Activated CD4-positive, alpha-beta memory T cell treated with anti-CD3 and anti-CD28 coated beads for 36 hours (primary cell): ENCODE measurements at regions not wholly inside any gene's neighbourhood (a gene's known extent, or its start where the extent isn't known, plus 50 kb on each side); places are given as distances from the start of the nearest gene placed in this dataset.

Source experiments
- CTCF ChIA-PET: fragments of 350-600 bp; sonication (Branson Sonifier 250); formaldehyde crosslinking; loops from one replicate; lab custom pipeline; 2021; ENCODE audit warnings: antibody characterized with exemption, inconsistent platforms; lab: Charles Lee
- POLR2A ChIA-PET: fragments of 350-600 bp; sonication (Branson Sonifier 250); formaldehyde crosslinking; loops from one replicate; lab custom pipeline; 2021; ENCODE audit warnings: antibody characterized with exemption; lab: Charles Lee
- DNase-seq: peaks from one replicate; pipeline ENCODE4 v3.0.0-alpha.2; 2020
- H3K27ac Mint-ChIP-seq: one replicate; pipeline ENCODE4 v1.8.0; 2021; ENCODE audit warnings: mixed read lengths
- H3K27me3 Mint-ChIP-seq: one replicate; pipeline ENCODE4 v1.8.0; 2021; ENCODE audit warnings: mixed read lengths
- H3K36me3 Mint-ChIP-seq: one replicate; pipeline ENCODE4 v1.8.0; 2021; ENCODE audit warnings: mixed read lengths
- H3K4me1 Mint-ChIP-seq: one replicate; pipeline ENCODE4 v1.8.0; 2021; ENCODE audit warnings: low read depth, mixed read lengths
- H3K4me3 Mint-ChIP-seq: one replicate; pipeline ENCODE4 v1.8.0; 2021; ENCODE audit warnings: mild to moderate bottlenecking, mixed read lengths
- H3K9me3 Mint-ChIP-seq: one replicate; pipeline ENCODE4 v1.8.0; 2021; ENCODE audit warnings: mixed read lengths
- intact Hi-C: fragments of 100-400 bp; cut with micrococcal nuclease; formaldehyde crosslinking; loops from one replicate; pipeline ENCODE4 v1.15.1; 2023

DNA sequence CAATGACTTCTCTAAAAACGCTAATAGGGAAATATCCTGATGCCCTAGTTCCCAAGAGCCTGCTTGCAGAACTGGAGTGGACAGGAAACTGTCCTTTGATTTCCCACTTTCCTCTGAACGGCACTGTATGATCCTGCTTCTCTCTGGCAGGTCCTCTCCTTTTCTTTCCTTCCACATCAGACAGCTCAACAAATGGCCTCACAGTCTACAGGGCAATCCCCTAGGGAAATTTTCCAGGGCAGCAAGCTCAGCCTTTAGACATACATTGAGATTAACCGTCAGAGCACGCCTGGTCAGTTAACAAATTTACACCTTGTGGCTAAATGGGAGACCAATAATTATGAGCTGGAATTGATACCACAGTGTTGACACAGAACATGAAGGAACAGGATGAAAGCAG, 164.9 kb downstream of the SLC24A2 start:
- Mint-ChIP-seq H3K4me1 (no peaks in the 10 kb centered on the region), H3K9me3 (no peaks in the 10 kb centered on the region)

DNA sequence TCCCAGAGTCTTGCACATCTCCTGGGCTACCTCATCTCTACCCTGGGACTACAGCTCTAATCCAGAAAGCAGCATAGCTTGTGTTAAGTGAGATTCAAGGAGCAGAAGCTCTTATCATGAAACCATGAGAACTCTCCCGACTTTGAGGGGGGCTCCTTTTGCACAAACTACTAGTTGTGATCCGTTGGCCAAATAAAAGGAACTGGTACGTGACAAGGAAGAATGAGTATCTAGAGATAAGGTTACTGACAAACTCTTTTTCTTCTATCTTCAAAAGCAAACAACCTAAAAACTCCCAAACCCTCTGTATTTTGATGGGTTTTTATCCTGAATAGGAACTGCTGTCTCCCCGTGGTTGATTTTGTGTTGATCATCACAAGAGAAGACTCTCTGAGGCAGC, 168.5 kb downstream of the SLC24A2 start:
- no peak overlapping the region for H3K27ac Mint-ChIP-seq
- no peaks in the 10 kb centered on the region for H3K36me3 Mint-ChIP-seq
- no peak for DNase-seq
- no peaks in the 10 kb centered on the region for H3K9me3 Mint-ChIP-seq
- H3K4me3 Mint-ChIP-seq = no peak overlapping the region
- no peaks in the 10 kb centered on the region for H3K4me1 Mint-ChIP-seq
- ChIA-PET POLR2A (no interaction called here), CTCF (no interaction called here)
- intact Hi-C loops = no loop called here
- peaks cover 13% of the 10 kb centered on the region for H3K27me3 Mint-ChIP-seq

More for the DNA sequence above, 164.9 kb downstream of the SLC24A2 start:
- intact Hi-C loops = no loop called here
- DNase-seq = no peak
- Mint-ChIP-seq H3K36me3 (no peaks in the 10 kb centered on the region), H3K4me3 (no peak overlapping the region), H3K27me3 (peaks cover 5% of the 10 kb centered on the region), H3K27ac (no peak overlapping the region)
- CTCF ChIA-PET = no interaction called here
- POLR2A ChIA-PET = no interaction called here

DNA sequence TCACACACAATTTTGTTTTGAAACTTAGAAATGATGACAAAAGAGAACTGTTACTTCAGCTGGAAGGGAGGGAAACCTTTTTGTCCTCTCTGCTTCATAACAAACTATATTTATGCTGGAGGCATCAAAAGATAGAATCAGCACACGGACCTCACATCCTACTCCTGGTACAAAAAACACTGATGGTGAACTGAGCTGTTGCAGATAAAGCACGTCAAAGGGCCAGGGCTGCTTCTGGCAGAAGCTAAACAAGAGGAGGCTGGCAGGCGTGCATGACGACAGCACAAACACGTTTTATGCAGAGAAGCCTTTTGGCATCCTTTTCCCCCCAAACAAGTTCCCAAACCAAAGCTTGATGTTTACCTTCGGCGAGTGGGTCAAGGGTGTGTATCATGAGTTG, 169.6 kb downstream of the SLC24A2 start:
- no peaks in the 10 kb centered on the region for H3K9me3 Mint-ChIP-seq
- H3K4me3 Mint-ChIP-seq = no peak overlapping the region
- intact Hi-C loops = no loop called here
- H3K4me1 Mint-ChIP-seq = no peaks in the 10 kb centered on the region
- ChIA-PET POLR2A (no interaction called here), CTCF (interaction anchor here (0.8 kb wide), 1 partner anchor 11 kb away, joined by 3 read pairs; no protein-coding TSS in a partner anchor)
- H3K36me3 Mint-ChIP-seq = no peaks in the 10 kb centered on the region
- no peak for DNase-seq
- peaks cover 13% of the 10 kb centered on the region for H3K27me3 Mint-ChIP-seq
- no peak overlapping the region for H3K27ac Mint-ChIP-seq

DNA sequence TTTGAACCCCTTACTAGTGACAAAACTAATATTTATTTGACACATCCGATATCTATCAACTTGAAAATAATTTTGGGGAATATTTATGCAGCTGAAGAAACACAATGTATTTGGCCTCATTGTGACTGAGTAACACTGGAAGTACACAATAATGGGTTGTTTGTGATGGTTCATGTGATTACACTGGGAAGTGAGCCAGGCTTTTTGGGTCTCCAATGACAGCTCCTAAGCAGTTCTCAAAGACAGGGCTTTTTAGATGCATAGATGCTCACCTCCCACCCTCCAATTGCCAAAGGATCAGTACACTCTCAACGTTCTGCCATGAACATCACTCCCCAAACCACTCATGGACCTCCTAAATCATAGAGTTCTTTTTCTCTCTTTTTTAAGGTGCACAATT, 170.0 kb downstream of the SLC24A2 start:
- H3K27me3 Mint-ChIP-seq = peaks cover 13% of the 10 kb centered on the region
- no peaks in the 10 kb centered on the region for H3K4me1 Mint-ChIP-seq
- H3K36me3 Mint-ChIP-seq = no peaks in the 10 kb centered on the region
- intact Hi-C loops = no loop called here
- DNase-seq = no peak
- H3K4me3 Mint-ChIP-seq = no peak overlapping the region
- POLR2A ChIA-PET = no interaction called here
- H3K9me3 Mint-ChIP-seq = no peaks in the 10 kb centered on the region
- CTCF ChIA-PET = interaction anchor here (0.8 kb wide), 1 partner anchor 10 kb away, joined by 3 read pairs; no protein-coding TSS in a partner anchor
- no peak overlapping the region for H3K27ac Mint-ChIP-seq

DNA sequence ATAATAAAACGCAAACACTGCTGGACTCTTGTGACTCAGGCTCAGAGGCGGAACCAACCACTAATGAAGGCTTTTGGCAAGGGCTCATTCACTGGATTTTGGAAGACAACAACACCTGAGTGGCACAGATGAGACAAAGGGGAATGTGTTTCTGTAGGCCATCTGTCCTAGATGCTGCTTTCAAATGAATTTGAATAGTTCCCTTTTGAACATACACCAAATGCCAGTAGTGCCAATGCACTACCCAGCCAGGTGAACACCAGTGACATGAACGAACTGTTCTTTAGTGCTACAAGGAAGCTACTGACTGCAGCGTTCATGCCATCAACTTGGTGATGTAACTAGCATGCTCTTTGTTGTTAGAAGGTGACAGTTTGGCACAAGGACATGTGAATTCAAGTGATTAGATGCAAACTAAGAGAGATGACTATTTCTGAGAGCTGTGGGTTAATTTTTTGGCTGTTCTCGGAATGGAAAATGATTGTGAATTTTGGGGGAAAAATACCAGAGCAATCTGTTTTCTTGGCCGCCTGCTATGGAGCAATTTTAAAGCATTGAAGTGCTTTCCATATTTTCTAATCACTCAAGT, 173.7 kb downstream of the SLC24A2 start:
- POLR2A ChIA-PET = no interaction called here
- no peaks in the 10 kb centered on the region for H3K36me3 Mint-ChIP-seq
- no peak overlapping the region for H3K4me3 Mint-ChIP-seq
- no peaks in the 10 kb centered on the region for H3K9me3 Mint-ChIP-seq
- H3K27ac Mint-ChIP-seq = no peak overlapping the region
- CTCF ChIA-PET = no interaction called here
- H3K27me3 Mint-ChIP-seq = peaks cover 11% of the 10 kb centered on the region
- intact Hi-C loops = no loop called here
- no peak for DNase-seq
- H3K4me1 Mint-ChIP-seq = no peaks in the 10 kb centered on the region

DNA sequence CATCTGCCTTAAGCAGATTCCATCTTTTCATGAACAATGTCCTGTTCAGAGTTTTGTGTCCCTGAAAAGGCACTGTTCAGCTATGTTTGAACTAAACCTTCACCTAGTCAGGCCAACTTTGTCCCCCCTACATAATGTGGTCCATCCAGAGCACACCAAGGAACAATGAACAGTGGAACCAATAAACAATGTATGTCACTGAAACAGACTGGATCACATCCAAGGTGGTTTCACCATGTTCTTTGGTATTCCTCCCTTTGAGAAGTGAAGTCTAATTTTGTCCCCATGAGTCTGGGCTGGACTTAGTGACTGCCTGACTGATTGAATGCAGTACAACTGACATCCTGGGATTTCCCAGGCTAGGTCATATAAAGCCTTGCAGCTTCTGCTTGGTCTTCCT, 174.5 kb downstream of the SLC24A2 start:
- DNase-seq = no peak
- Mint-ChIP-seq H3K9me3 (no peaks in the 10 kb centered on the region), H3K27ac (no peak overlapping the region), H3K4me1 (no peaks in the 10 kb centered on the region), H3K4me3 (no peak overlapping the region), H3K36me3 (no peaks in the 10 kb centered on the region), H3K27me3 (peaks cover 8% of the 10 kb centered on the region)
- ChIA-PET CTCF (no interaction called here), POLR2A (no interaction called here)
- intact Hi-C loops = no loop called here

DNA sequence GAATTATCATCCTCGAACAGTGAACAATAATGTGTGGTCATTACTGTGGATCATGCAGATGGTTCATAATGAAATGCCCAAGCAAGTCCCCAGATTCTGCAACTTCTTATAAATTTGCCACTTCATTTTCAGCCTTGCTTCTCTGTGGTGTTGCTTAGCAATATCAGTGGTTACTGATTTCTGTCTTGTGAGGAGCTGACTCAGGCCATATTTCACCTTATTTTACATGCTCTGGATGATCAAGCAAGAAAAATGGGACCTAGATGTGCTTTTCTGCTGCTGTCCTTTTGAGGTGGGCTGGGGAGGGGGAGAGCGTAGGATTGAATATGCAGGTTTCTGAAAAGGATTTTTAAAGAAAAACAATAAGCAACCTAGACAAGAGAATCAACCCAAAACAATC, 188.3 kb downstream of the SLC24A2 start:
- intact Hi-C loops = no loop called here
- Mint-ChIP-seq H3K27ac (no peak overlapping the region), H3K4me1 (no peaks in the 10 kb centered on the region), H3K27me3 (peaks cover under 1% of the 10 kb centered on the region), H3K9me3 (no peaks in the 10 kb centered on the region), H3K4me3 (no peak overlapping the region), H3K36me3 (no peaks in the 10 kb centered on the region)
- ChIA-PET POLR2A (no interaction called here), CTCF (no interaction called here)
- no peak for DNase-seq

DNA sequence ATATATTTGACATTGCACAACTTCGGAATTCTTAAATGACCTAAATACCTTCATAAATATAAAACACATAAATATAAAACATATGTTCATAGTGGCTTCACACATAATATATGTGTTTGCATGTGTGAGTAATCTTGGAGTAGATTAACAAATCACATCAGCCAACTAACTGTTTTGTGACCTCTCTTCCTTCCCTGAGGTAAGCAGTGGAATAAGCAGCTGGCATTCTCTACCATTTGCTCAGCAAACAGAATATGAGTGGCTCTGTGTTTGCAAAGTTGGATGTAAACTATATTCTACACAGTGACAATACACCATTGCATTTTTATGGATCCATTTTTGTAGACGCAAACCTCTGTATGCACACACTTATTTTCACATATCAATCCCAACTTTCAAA, 189.9 kb downstream of the ACER2 start:
- peaks cover 4% of the 10 kb centered on the region for H3K27me3 Mint-ChIP-seq
- no peaks in the 10 kb centered on the region for H3K4me1 Mint-ChIP-seq
- ChIA-PET CTCF (no interaction called here), POLR2A (no interaction called here)
- H3K36me3 Mint-ChIP-seq = no peaks in the 10 kb centered on the region
- no peak overlapping the region for H3K4me3 Mint-ChIP-seq
- H3K9me3 Mint-ChIP-seq = no peaks in the 10 kb centered on the region
- H3K27ac Mint-ChIP-seq = no peak overlapping the region
- intact Hi-C loops = no loop called here
- no peak for DNase-seq

DNA sequence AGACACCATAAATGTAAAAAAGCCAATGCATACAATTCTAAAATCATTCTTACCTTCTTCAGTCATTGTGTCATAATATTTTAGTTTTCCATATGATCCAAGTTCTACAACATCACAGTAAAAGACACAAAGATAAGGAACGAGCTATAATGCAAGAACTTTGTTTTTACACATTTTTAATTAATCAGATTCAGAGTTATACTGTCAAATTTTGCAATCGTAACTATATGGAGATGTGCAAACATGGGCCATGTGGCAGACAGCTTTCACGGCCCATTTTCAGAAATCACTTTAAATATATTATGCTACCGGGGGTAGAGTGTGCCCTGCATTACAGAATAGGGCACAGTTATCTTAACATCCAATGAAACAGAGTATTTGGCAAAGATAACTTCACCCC, 188.4 kb downstream of the ACER2 start:
- CTCF ChIA-PET = no interaction called here
- no peak for DNase-seq
- intact Hi-C loops = no loop called here
- no peaks in the 10 kb centered on the region for H3K4me1 Mint-ChIP-seq
- no peaks in the 10 kb centered on the region for H3K9me3 Mint-ChIP-seq
- POLR2A ChIA-PET = no interaction called here
- no peak overlapping the region for H3K4me3 Mint-ChIP-seq
- H3K27me3 Mint-ChIP-seq = peaks cover 7% of the 10 kb centered on the region
- H3K36me3 Mint-ChIP-seq = no peaks in the 10 kb centered on the region
- no peak overlapping the region for H3K27ac Mint-ChIP-seq

DNA sequence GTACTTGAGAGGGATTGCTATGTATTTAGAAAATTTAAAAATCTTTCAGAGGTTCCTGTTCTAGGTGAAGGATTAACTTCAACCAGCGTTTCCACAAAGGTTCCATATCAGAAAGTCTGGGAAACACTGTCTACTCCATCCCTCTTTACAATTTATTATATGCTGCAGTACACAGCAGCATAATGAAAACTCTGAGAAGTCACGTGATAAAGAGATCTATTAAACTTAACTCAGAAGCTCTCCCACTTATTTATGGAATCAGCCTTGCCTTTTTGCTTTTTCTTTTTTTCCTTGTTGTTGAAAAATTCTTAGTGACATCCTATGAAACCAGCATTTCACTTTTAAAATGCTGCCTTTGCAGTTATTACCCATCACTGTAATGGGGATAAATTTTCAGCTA, 186.2 kb downstream of the ACER2 start:
- H3K27ac Mint-ChIP-seq = no peak overlapping the region
- no peaks in the 10 kb centered on the region for H3K9me3 Mint-ChIP-seq
- H3K4me1 Mint-ChIP-seq = no peaks in the 10 kb centered on the region
- no peak overlapping the region for H3K4me3 Mint-ChIP-seq
- H3K27me3 Mint-ChIP-seq = peaks cover 7% of the 10 kb centered on the region
- H3K36me3 Mint-ChIP-seq = no peaks in the 10 kb centered on the region
- intact Hi-C loops = no loop called here
- DNase-seq = no peak
- POLR2A ChIA-PET = no interaction called here
- CTCF ChIA-PET = no interaction called here

DNA sequence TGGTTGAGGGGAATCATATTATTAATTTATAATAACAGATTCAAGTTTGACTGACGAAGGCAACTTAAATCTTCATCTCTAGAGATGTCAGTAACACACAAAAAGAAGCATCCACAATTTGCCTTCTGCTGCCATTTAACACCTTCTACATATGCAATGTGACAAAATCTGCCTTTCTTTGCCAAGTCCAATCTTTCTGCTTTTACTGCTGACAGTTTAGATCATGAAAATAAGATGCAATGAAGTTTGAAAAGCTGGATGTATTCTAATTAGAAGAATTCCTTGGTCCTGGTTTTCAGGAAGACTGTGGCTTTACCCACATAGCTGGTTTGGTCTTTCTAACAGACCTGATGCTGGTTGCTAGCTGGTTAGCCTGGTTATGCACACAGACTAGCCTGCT, 178.9 kb downstream of the ACER2 start:
- no peak for DNase-seq
- intact Hi-C loops = no loop called here
- H3K27me3 Mint-ChIP-seq = no peaks in the 10 kb centered on the region
- ChIA-PET POLR2A (no interaction called here), CTCF (no interaction called here)
- H3K4me1 Mint-ChIP-seq = no peaks in the 10 kb centered on the region
- H3K4me3 Mint-ChIP-seq = no peak overlapping the region
- no peak overlapping the region for H3K27ac Mint-ChIP-seq
- no peaks in the 10 kb centered on the region for H3K36me3 Mint-ChIP-seq
- no peaks in the 10 kb centered on the region for H3K9me3 Mint-ChIP-seq

DNA sequence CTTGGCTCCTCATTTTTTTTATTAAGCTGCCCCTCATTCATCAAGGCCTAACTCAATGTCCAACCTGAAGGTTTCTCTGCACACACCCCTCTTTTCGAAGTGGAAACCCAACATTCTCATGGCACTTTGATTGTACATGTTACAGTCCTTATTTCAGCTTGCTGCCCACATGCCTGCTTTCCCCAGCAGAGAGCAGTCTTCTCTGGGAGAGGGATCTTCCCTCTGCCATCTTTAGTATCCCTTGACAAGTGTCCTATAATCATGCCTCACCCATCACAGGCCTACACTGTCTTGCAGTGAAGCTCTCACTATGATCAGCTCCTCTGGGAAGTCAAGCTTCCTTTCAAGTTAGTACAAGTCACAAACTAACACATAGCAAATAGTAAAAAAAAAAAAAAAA, 175.1 kb downstream of the ACER2 start:
- no peaks in the 10 kb centered on the region for H3K27me3 Mint-ChIP-seq
- no peaks in the 10 kb centered on the region for H3K36me3 Mint-ChIP-seq
- ChIA-PET CTCF (no interaction called here), POLR2A (no interaction called here)
- H3K9me3 Mint-ChIP-seq = no peaks in the 10 kb centered on the region
- no peak overlapping the region for H3K27ac Mint-ChIP-seq
- intact Hi-C loops = no loop called here
- no peak for DNase-seq
- H3K4me3 Mint-ChIP-seq = no peak overlapping the region
- H3K4me1 Mint-ChIP-seq = no peaks in the 10 kb centered on the region

DNA sequence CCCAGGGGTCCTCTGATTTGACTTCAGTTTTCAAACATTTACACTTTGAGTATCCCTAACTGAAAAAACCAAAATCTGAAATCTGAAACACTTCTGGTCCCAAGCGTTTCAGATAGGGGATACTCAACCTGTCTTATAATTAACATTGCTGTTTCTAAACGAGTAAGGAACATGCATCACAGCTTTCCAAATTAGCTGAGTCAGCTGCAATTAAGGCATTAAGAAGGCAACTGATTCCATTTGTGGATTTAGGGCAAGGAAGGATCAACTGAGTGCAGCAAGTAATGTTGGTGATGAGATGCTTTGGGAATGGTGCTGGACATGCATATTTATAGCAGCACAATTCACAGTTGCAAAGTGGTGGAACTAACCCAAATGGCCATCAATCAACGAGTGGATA, 168.6 kb downstream of the ACER2 start:
- H3K4me1 Mint-ChIP-seq = no peaks in the 10 kb centered on the region
- no peak overlapping the region for H3K27ac Mint-ChIP-seq
- no peak overlapping the region for H3K4me3 Mint-ChIP-seq
- intact Hi-C loops = no loop called here
- no peaks in the 10 kb centered on the region for H3K36me3 Mint-ChIP-seq
- ChIA-PET CTCF (no interaction called here), POLR2A (no interaction called here)
- H3K9me3 Mint-ChIP-seq = no peaks in the 10 kb centered on the region
- no peak for DNase-seq
- peaks cover 6% of the 10 kb centered on the region for H3K27me3 Mint-ChIP-seq
